ENCODE measurements at regions not wholly inside any gene's neighbourhood (a gene's known extent, or its start where the extent isn't known, plus 50 kb on each side); places are given as distances from the start of the nearest gene placed in this dataset.

- DNase-seq: no peak
These were observed 123.8 kb upstream of the CHRM3 start for GRCh38 chr1:239262538-239262937.

GRCh38 chr1:239261521-239261920, 124.8 kb upstream of the CHRM3 start:
- no peak for DNase-seq

GRCh38 chr1:239260842-239261241, 125.5 kb upstream of the CHRM3 start:
- DNase-seq: no peak

- DNase-seq: no peak
These were observed 130.7 kb upstream of the CHRM3 start for GRCh38 chr1:239255628-239256160.

GRCh38 chr1:239254999-239255398, 131.4 kb upstream of the CHRM3 start:
- DNase-seq: no peak

- no peak for DNase-seq
These were observed 133.3 kb upstream of the CHRM3 start for GRCh38 chr1:239253032-239253431.

GRCh38 chr1:239250353-239251035, 135.9 kb upstream of the CHRM3 start:
- no peak for DNase-seq

GRCh38 chr1:239247285-239247684, 139.1 kb upstream of the CHRM3 start:
- no peak for DNase-seq

GRCh38 chr1:239244084-239244483, 142.3 kb upstream of the CHRM3 start:
- no peak for DNase-seq

GRCh38 chr1:239243006-239243405, 143.4 kb upstream of the CHRM3 start:
- DNase-seq: no peak

GRCh38 chr1:239242404-239242803, 144.0 kb upstream of the CHRM3 start:
- DNase-seq: no peak

GRCh38 chr1:239240736-239241135, 145.6 kb upstream of the CHRM3 start:
- no peak for DNase-seq

GRCh38 chr1:239239529-239239928, 146.8 kb upstream of the CHRM3 start:
- DNase-seq: no peak

- no peak for DNase-seq
These were observed 148.5 kb upstream of the CHRM3 start for GRCh38 chr1:239237912-239238311.

GRCh38 chr1:239233626-239234025, 152.7 kb upstream of the CHRM3 start:
- DNase-seq: no peak

GRCh38 chr1:239232921-239233320, 153.4 kb upstream of the CHRM3 start:
- no peak for DNase-seq

GRCh38 chr1:239228451-239228850, 157.9 kb upstream of the CHRM3 start:
- DNase-seq: no peak

- no peak for DNase-seq
These were observed 161.0 kb upstream of the CHRM3 start for GRCh38 chr1:239225396-239225795.

- DNase-seq: no peak
These were observed 162.3 kb upstream of the CHRM3 start for GRCh38 chr1:239224100-239224499.

- DNase-seq: no peak
These were observed 163.4 kb upstream of the CHRM3 start for GRCh38 chr1:239222999-239223398.

- no peak for DNase-seq
These were observed 164.7 kb upstream of the CHRM3 start for GRCh38 chr1:239221656-239222055.

GRCh38 chr1:239219679-239220078, 166.7 kb upstream of the CHRM3 start:
- no peak for DNase-seq

GRCh38 chr1:239218301-239218700, 168.1 kb upstream of the CHRM3 start:
- DNase-seq: no peak

GRCh38 chr1:239212811-239213220, 173.6 kb upstream of the CHRM3 start:
- DNase-seq: no peak

- DNase-seq: no peak
These were observed 176.8 kb upstream of the CHRM3 start for GRCh38 chr1:239209591-239209990.
